PC-9 (cell line): ENCODE measurements at regions not wholly inside any gene's neighbourhood (a gene's known extent, or its start where the extent isn't known, plus 50 kb on each side); places are given as distances from the start of the nearest gene placed in this dataset.

ENCODE experiments used
- BruUV-seq: library from RNA; stranded (reverse); fragments of 400-500 nt; replicated peaks from 2 replicates; lab custom pipeline; 2021; lab: Mats Ljungman, UMichigan
- CTCF ChIA-PET: fragments of 300-600 bp; sonication (Branson Sonifier 250); formaldehyde crosslinking; loops from one replicate; lab custom pipeline; 2022; ENCODE audit warnings: antibody characterized with exemption; lab: Charles Lee
- POLR2A ChIA-PET: fragments of 300-600 bp; sonication (Branson Sonifier 250); formaldehyde crosslinking; loops from one replicate; lab custom pipeline; 2022; ENCODE audit warnings: antibody characterized with exemption; ENCODE audit not compliant: unreplicated experiment; lab: Charles Lee
- DNase-seq, 2 experiments: peaks; one replicate each; pipeline versions ENCODE4 v3.0.0 to v3.0.0-alpha.2; 2015 to 2022; ENCODE audit warnings: mixed read lengths in 1 of 2
- H2AFZ ChIP-seq: fragments of 200-600 bp; sonication (generic); 2 replicates; pipeline ENCODE4 v1.8.1; 2017; ENCODE audit warnings: antibody characterized with exemption
- H3F3A ChIP-seq: fragments of 200-600 bp; sonication (generic); 2 replicates; pipeline ENCODE4 v1.8.1; 2017; ENCODE audit warnings: antibody characterized with exemption, mild to moderate bottlenecking, low read depth; ENCODE audit not compliant: insufficient read depth
- H3K27ac ChIP-seq: fragments of 200-600 bp; sonication (generic); 2 replicates; pipeline ENCODE4 v1.6.1; 2016; ENCODE audit warnings: mixed run types
- H3K27me3 ChIP-seq: fragments of 200-600 bp; sonication (generic); 2 replicates; pipeline ENCODE4 v1.6.1; 2016; ENCODE audit warnings: low read depth, mixed run types; ENCODE audit not compliant: insufficient read depth
- H3K36me3 ChIP-seq: fragments of 200-600 bp; sonication (generic); 2 replicates; pipeline ENCODE4 v1.6.1; 2016; ENCODE audit warnings: low read depth, mixed run types
- H3K4me1 ChIP-seq: fragments of 200-600 bp; sonication (generic); replicated peaks from 2 replicates; pipeline ENCODE4 v1.6.1; 2016; ENCODE audit warnings: mixed run types; ENCODE audit not compliant: insufficient read depth
- H3K4me2 ChIP-seq: fragments of 200-600 bp; sonication (generic); 2 replicates; pipeline ENCODE4 v1.6.1; 2017; ENCODE audit warnings: mixed run types
- H3K4me3 ChIP-seq: fragments of 200-600 bp; sonication (generic); 2 replicates; pipeline ENCODE4 v1.6.1; 2016; ENCODE audit warnings: mixed run types
- H3K79me2 ChIP-seq: fragments of 200-600 bp; sonication (generic); 2 replicates; pipeline ENCODE4 v1.6.1; 2017; ENCODE audit warnings: low read depth, mixed run types
- H3K9me2 ChIP-seq: fragments of 200-600 bp; sonication (generic); 2 replicates; pipeline ENCODE4 v1.8.1; 2017; ENCODE audit warnings: mild to moderate bottlenecking; ENCODE audit not compliant: insufficient read depth
- H3K9me3 ChIP-seq: fragments of 200-600 bp; sonication (generic); 2 replicates; pipeline ENCODE4 v1.8.1; 2016; ENCODE audit warnings: low read depth; ENCODE audit not compliant: insufficient read depth
- H4K20me1 ChIP-seq: fragments of 200-600 bp; sonication (generic); 2 replicates; pipeline ENCODE4 v1.8.1; 2017; ENCODE audit not compliant: insufficient read depth
- EZH2 ChIP-seq: fragments of 200-600 bp; sonication (generic); IDR thresholded peaks from 2 replicates; pipeline ENCODE4 v1.8.0; 2017; ENCODE audit warnings: antibody characterized with exemption, low read depth
- intact Hi-C: fragments of 100-400 bp; cut with micrococcal nuclease; formaldehyde crosslinking; loops from one replicate; pipeline ENCODE4 v1.10.0; 2022; ENCODE audit not compliant: unreplicated experiment
- TF ChIP-seq, protein P1 (sequence below): fragments of 200-600 bp; sonication (generic); conservative IDR thresholded peaks from 2 replicates; pipeline ENCODE4 v1.6.1; 2017; ENCODE audit warnings: mixed run types, antibody characterized with exemption, mild to moderate bottlenecking, moderate library complexity

DNA sequence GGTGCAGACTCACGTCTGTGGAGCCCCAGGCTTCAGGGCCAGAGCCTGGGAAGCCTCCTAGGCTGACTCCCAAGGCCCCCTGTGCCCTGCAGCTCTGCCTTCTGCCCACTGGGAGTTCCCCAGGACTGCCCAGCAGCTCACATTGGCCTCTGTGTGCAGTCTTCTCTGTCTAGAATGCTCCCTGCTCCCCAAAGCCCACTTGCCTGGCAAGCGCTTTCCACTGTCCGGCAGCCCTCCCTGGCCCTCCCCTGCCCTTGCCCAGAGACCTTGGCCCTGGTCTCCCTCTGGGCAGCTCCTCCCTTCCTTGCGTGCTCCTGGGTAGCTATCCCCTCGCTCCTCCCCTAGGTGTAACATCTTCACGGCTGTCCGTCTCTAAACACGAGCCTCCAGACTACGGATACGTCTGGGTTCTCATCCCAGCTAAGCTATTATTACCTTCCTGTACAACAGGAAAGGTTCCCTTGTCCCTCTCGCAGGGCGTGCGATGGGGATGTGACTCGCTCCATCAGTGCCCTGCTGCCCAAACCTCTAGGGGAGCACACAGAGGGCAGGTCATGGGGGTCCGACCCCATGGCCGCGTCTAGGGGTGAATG, 325.5 kb upstream of the RTL1 start:
- H3K4me1 ChIP-seq = no peaks in the 10 kb centered on the region
- no peak overlapping the region for H3K4me2 ChIP-seq
- POLR2A ChIA-PET = interaction anchor here (0.6 kb wide), 1 partner anchor 520 kb away, joined by 4 read pairs; no protein-coding TSS in a partner anchor
- no peak overlapping the region for H2AFZ ChIP-seq
- H3K27me3 ChIP-seq = no peaks in the 10 kb centered on the region
- H3K9me2 ChIP-seq = no peaks in the 10 kb centered on the region
- no peaks in the 10 kb centered on the region for H4K20me1 ChIP-seq
- no peaks in the 10 kb centered on the region for H3K79me2 ChIP-seq
- TF ChIP-seq, protein P1, sequence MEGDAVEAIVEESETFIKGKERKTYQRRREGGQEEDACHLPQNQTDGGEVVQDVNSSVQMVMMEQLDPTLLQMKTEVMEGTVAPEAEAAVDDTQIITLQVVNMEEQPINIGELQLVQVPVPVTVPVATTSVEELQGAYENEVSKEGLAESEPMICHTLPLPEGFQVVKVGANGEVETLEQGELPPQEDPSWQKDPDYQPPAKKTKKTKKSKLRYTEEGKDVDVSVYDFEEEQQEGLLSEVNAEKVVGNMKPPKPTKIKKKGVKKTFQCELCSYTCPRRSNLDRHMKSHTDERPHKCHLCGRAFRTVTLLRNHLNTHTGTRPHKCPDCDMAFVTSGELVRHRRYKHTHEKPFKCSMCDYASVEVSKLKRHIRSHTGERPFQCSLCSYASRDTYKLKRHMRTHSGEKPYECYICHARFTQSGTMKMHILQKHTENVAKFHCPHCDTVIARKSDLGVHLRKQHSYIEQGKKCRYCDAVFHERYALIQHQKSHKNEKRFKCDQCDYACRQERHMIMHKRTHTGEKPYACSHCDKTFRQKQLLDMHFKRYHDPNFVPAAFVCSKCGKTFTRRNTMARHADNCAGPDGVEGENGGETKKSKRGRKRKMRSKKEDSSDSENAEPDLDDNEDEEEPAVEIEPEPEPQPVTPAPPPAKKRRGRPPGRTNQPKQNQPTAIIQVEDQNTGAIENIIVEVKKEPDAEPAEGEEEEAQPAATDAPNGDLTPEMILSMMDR = no peak
- no peak for TF ChIP-seq EZH2
- no peaks in the 10 kb centered on the region for H3F3A ChIP-seq
- no peak for DNase-seq
- no peaks in the 10 kb centered on the region for H3K36me3 ChIP-seq
- no peak overlapping the region for H3K4me3 ChIP-seq
- CTCF ChIA-PET = no interaction called here
- no peak overlapping the region for H3K27ac ChIP-seq
- no TSS peak for BruUV-seq
- H3K9me3 ChIP-seq = no peaks in the 10 kb centered on the region
- intact Hi-C loops = no loop called here

DNA sequence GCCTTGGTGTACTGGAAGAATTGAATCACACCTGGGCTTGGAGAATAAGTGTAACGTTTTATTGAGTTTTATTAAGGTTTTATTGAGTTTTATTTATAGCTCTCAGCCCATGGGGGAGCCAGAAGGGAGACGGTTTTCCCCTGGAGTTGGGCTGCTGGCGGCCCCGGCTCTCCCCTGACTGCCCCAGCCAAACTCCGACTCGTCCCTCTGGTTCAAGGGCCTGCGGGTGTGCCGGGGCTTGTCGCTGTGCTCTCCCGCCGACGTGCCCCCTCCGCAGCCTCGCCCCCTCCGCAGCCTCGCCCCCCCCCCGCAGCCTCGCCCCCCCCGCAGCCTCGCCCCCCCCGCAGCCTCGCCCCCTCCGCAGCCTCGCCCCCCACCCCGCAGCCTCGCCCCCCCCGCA, 326.1 kb upstream of the RTL1 start:
- BruUV-seq = no TSS peak
- Histone ChIP-seq H3K27ac (no peak overlapping the region), H3K9me3 (no peaks in the 10 kb centered on the region), H3K4me3 (no peak overlapping the region), H3K27me3 (no peaks in the 10 kb centered on the region), H4K20me1 (no peaks in the 10 kb centered on the region), H3F3A (no peaks in the 10 kb centered on the region), H3K4me2 (no peak overlapping the region), H3K79me2 (no peaks in the 10 kb centered on the region), H2AFZ (no peak overlapping the region), H3K9me2 (no peaks in the 10 kb centered on the region), H3K4me1 (no peaks in the 10 kb centered on the region), H3K36me3 (no peaks in the 10 kb centered on the region)
- ChIA-PET CTCF (no interaction called here), POLR2A (no interaction called here)
- no peak for DNase-seq
- TF ChIP-seq, protein P1 = no peak
- no peak for TF ChIP-seq EZH2
- intact Hi-C loops = loop anchor here (10.0 kb wide), 2 partner anchors 565 to 845 kb away; no protein-coding TSS in a partner anchor

DNA sequence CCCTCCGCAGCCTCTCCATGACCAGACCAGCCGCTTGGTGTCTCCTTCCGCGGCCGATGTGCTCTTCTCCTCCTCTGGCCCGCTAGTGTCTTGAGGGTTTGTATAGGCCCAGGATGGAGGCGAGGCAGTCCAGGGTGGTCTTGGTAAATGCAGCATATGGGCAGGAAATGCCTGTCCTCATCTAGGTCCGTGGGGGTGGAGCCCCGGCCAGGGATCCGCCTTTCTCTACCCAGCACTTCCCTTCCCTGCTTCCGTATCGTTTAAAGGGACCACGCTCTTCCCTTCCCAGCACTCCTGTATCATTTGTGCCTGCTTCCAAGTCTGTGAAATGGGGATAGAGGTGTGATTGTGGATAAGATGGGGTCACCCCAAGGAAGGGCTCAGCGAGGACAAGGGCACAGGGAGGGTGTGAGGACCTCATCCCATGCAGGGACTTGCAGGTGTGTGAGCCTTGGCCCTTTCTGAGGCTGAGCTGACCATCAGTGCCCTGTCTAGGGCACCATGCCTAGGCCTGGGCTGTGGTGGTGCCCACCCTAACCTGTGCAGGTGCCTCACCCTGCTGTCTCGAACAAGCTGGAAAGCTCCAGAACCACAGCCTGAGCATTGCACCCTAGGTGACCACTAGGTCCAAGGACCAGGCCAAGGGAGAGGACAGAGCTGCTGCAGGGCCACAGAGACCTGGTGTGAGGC, 326.8 kb upstream of the RTL1 start:
- Histone ChIP-seq H4K20me1 (no peaks in the 10 kb centered on the region), H3K4me3 (no peak overlapping the region), H3K4me1 (no peaks in the 10 kb centered on the region), H3F3A (no peaks in the 10 kb centered on the region), H3K9me3 (no peaks in the 10 kb centered on the region), H3K9me2 (no peaks in the 10 kb centered on the region), H2AFZ (no peak overlapping the region), H3K79me2 (no peaks in the 10 kb centered on the region), H3K4me2 (no peak overlapping the region), H3K27ac (no peak overlapping the region), H3K27me3 (no peaks in the 10 kb centered on the region), H3K36me3 (no peaks in the 10 kb centered on the region)
- intact Hi-C loops = loop anchor here (10.0 kb wide), 2 partner anchors 566 to 846 kb away; no protein-coding TSS in a partner anchor
- no TSS peak for BruUV-seq
- no peak for TF ChIP-seq EZH2
- TF ChIP-seq, protein P1 = no peak
- POLR2A ChIA-PET = no interaction called here
- CTCF ChIA-PET = no interaction called here
- no peak for DNase-seq
